MCF 10A (cell line): ENCODE measurements at regions not wholly inside any gene's neighbourhood (a gene's known extent, or its start where the extent isn't known, plus 50 kb on each side); places are given as distances from the start of the nearest gene placed in this dataset.

ENCODE experiments used
- BruUV-seq: library from RNA; stranded (reverse); fragments of 400-500 nt; replicated peaks from 2 replicates; lab custom pipeline; 2021; lab: Mats Ljungman, UMichigan
- CTCF ChIA-PET: fragments of 300-600 bp; sonication (Branson Sonifier 250); formaldehyde crosslinking; extraction: SDS; loops from one replicate; lab custom pipeline; 2021; ENCODE audit warnings: antibody characterized with exemption, inconsistent platforms; lab: Yijun Ruan, JAX
- POLR2A ChIA-PET: fragments of 300-600, 350-650 bp; sonication (Branson Sonifier 250); formaldehyde crosslinking; extraction: SDS; loops from one replicate; lab custom pipeline; 2020; ENCODE audit warnings: antibody characterized with exemption, inconsistent platforms; lab: Yijun Ruan, JAX
- DNase-seq: peaks from one replicate; pipeline ENCODE4 v3.0.0-alpha.2; 2018; ENCODE audit not compliant: unreplicated experiment
- H3K27ac Mint-ChIP-seq: one replicate; pipeline ENCODE4 v1.8.0; 2022; ENCODE audit warnings: mild to moderate bottlenecking, low read depth, mixed read lengths; ENCODE audit not compliant: unreplicated experiment
- H3K27me3 Mint-ChIP-seq: one replicate; pipeline ENCODE4 v1.8.0; 2022; ENCODE audit warnings: mixed read lengths; ENCODE audit not compliant: insufficient read depth, unreplicated experiment
- H3K36me3 Mint-ChIP-seq: one replicate; pipeline ENCODE4 v1.8.0; 2022; ENCODE audit warnings: mild to moderate bottlenecking, moderate library complexity, mixed read lengths; ENCODE audit not compliant: insufficient read depth, unreplicated experiment
- H3K4me1 Mint-ChIP-seq: one replicate; pipeline ENCODE4 v1.8.0; 2022; ENCODE audit warnings: mixed read lengths; ENCODE audit not compliant: insufficient read depth, unreplicated experiment
- H3K4me3 Mint-ChIP-seq: one replicate; pipeline ENCODE4 v1.8.0; 2022; ENCODE audit warnings: mild to moderate bottlenecking, moderate library complexity, mixed read lengths; ENCODE audit not compliant: unreplicated experiment
- H3K9me3 Mint-ChIP-seq: one replicate; pipeline ENCODE4 v1.8.0; 2022; ENCODE audit warnings: mixed read lengths; ENCODE audit not compliant: unreplicated experiment
- CTCF ChIP-seq: fragments of 200-600 bp; IDR thresholded peaks from one replicate; pipeline ENCODE4 v1.8.0; 2022; ENCODE audit warnings: antibody characterized with exemption, mild to moderate bottlenecking; ENCODE audit not compliant: unreplicated experiment
- intact Hi-C: fragments of 100-400 bp; cut with micrococcal nuclease; formaldehyde crosslinking; loops from 2 replicates; pipeline ENCODE4 v1.14.1; 2022

GRCh38 chr3:5732081-5732480 lies 544.6 kb downstream of the EDEM1 start:
- BruUV-seq = no TSS peak
- no peaks in the 10 kb centered on the region for H3K36me3 Mint-ChIP-seq
- no peak for DNase-seq
- peaks cover 25% of the 10 kb centered on the region for H3K27me3 Mint-ChIP-seq
- CTCF ChIA-PET = no interaction called here
- TF ChIP-seq CTCF = no peak
- no peaks in the 10 kb centered on the region for H3K9me3 Mint-ChIP-seq
- H3K27ac Mint-ChIP-seq = no peak overlapping the region
- POLR2A ChIA-PET = interaction anchor here (1.1 kb wide), 1 partner anchor 11 kb away, joined by 4 read pairs; no protein-coding TSS in a partner anchor
- no peaks in the 10 kb centered on the region for H3K4me1 Mint-ChIP-seq
- H3K4me3 Mint-ChIP-seq = no peak overlapping the region
- intact Hi-C loops = no loop called here

- no peak for DNase-seq
- peaks cover 12% of the 10 kb centered on the region for H3K27me3 Mint-ChIP-seq
- TF ChIP-seq CTCF = no peak
- no peak overlapping the region for H3K4me3 Mint-ChIP-seq
- H3K27ac Mint-ChIP-seq = no peak overlapping the region
- BruUV-seq = no TSS peak
- H3K9me3 Mint-ChIP-seq = no peaks in the 10 kb centered on the region
- ChIA-PET CTCF (interaction anchor here (0.6 kb wide), 1 partner anchor 166 kb away, joined by 5 read pairs; no protein-coding TSS in a partner anchor), POLR2A (no interaction called here)
- no peaks in the 10 kb centered on the region for H3K36me3 Mint-ChIP-seq
- H3K4me1 Mint-ChIP-seq = no peaks in the 10 kb centered on the region
- intact Hi-C loops = no loop called here
These were observed 546.5 kb downstream of the EDEM1 start for GRCh38 chr3:5733995-5734394.

- H3K4me3 Mint-ChIP-seq = no peak overlapping the region
- CTCF ChIA-PET = interaction anchor here (0.8 kb wide), 1 partner anchor 310 kb away, joined by 4 read pairs; no protein-coding TSS in a partner anchor
- H3K9me3 Mint-ChIP-seq = no peaks in the 10 kb centered on the region
- POLR2A ChIA-PET = interaction anchor here (0.7 kb wide), 1 partner anchor 374 kb away, joined by 4 read pairs; no protein-coding TSS in a partner anchor
- intact Hi-C loops = no loop called here
- DNase-seq = no peak
- no peak overlapping the region for H3K27ac Mint-ChIP-seq
- no peak for TF ChIP-seq CTCF
- no peaks in the 10 kb centered on the region for H3K4me1 Mint-ChIP-seq
- BruUV-seq = no TSS peak
- no peaks in the 10 kb centered on the region for H3K27me3 Mint-ChIP-seq
- H3K36me3 Mint-ChIP-seq = no peaks in the 10 kb centered on the region
These were observed 548.4 kb downstream of the EDEM1 start for GRCh38 chr3:5735896-5736295.

- ChIA-PET CTCF (no interaction called here), POLR2A (no interaction called here)
- no TSS peak for BruUV-seq
- Mint-ChIP-seq H3K27ac (no peak overlapping the region), H3K4me3 (no peak overlapping the region), H3K36me3 (no peaks in the 10 kb centered on the region), H3K9me3 (no peaks in the 10 kb centered on the region), H3K4me1 (no peaks in the 10 kb centered on the region), H3K27me3 (peaks cover 16% of the 10 kb centered on the region)
- TF ChIP-seq CTCF = no peak
- no peak for DNase-seq
- intact Hi-C loops = no loop called here
These were observed 551.9 kb downstream of the EDEM1 start for GRCh38 chr3:5739299-5739935.
